NB4 (cell line): ENCODE measurements at regions not wholly inside any gene's neighbourhood (a gene's known extent, or its start where the extent isn't known, plus 50 kb on each side); places are given as distances from the start of the nearest gene placed in this dataset.

Experiments used
- CTCF ChIP-seq: IDR thresholded peaks from one replicate; pipeline ENCODE4 v1.5.1; 2012; ENCODE audit warnings: low read depth, low read length
- MAX ChIP-seq: IDR thresholded peaks from 2 replicates; pipeline ENCODE4 v1.6.1; 2011; ENCODE audit warnings: low read depth, low read length
- POLR2A ChIP-seq: IDR thresholded peaks from 2 replicates; pipeline ENCODE4 v1.6.1; 2011; ENCODE audit warnings: mild to moderate bottlenecking; ENCODE audit not compliant: insufficient read length; ENCODE audit errors: extremely low read depth

- TF ChIP-seq POLR2A (no peak), CTCF (no peak), MAX (no peak)
Measured at GRCh38 chrX:125444659-125445058, 125.0 kb downstream of the TEX13C start.
